MM.1S (cell line): ENCODE measurements at regions not wholly inside any gene's neighbourhood (a gene's known extent, or its start where the extent isn't known, plus 50 kb on each side); places are given as distances from the start of the nearest gene placed in this dataset.

Experiments used
- CTCF ChIP-seq: fragments of 300-600 bp; sonication (generic); IDR thresholded peaks from 2 replicates; pipeline ENCODE4 v1.5.1; 2016; ENCODE audit warnings: antibody characterized with exemption, low read length, mixed read lengths
- EZH2 ChIP-seq: fragments of 300-600 bp; sonication (generic); optimal IDR thresholded peaks from 2 replicates; pipeline ENCODE3; 2017; ENCODE audit warnings: low read depth, mild to moderate bottlenecking, antibody characterized with exemption, low read length, mixed read lengths
- EZH2phosphoT487 ChIP-seq: fragments of 300-600 bp; sonication (generic); IDR thresholded peaks from 2 replicates; pipeline ENCODE4 v1.6.1; 2018; ENCODE audit warnings: antibody characterized with exemption, low read length

- no peak for TF ChIP-seq CTCF
- TF ChIP-seq EZH2: no peak
- TF ChIP-seq EZH2phosphoT487: no peak
Observed at GRCh38 chr9:14516656-14517055, 176.6 kb downstream of the ZDHHC21 start.
